Left ventricle myocardium inferior (tissue), 1 donor: ENCODE measurements at regions not wholly inside any gene's neighbourhood (a gene's known extent, or its start where the extent isn't known, plus 50 kb on each side); places are given as distances from the start of the nearest gene placed in this dataset.

ENCODE experiments used
- DNase-seq: peaks from one replicate; pipeline ENCODE4 v3.0.0-alpha.2; 2020
- H3K27ac ChIP-seq: fragments of 200-600 bp; replicated peaks from 2 replicates; pipeline ENCODE4 v1.8.0; 2021
- H3K27me3 ChIP-seq: fragments of 200-600 bp; 2 replicates; pipeline ENCODE4 v1.8.0; 2021; ENCODE audit warnings: low read depth
- H3K36me3 ChIP-seq: fragments of 200-600 bp; 2 replicates; pipeline ENCODE4 v1.8.0; 2021
- H3K4me1 ChIP-seq: fragments of 200-600 bp; 2 replicates; pipeline ENCODE4 v1.8.0; 2021
- H3K4me3 ChIP-seq: fragments of 200-600 bp; 2 replicates; pipeline ENCODE4 v1.8.0; 2021; ENCODE audit warnings: mild to moderate bottlenecking, moderate library complexity
- H3K9me3 ChIP-seq: fragments of 200-600 bp; replicated peaks from 2 replicates; pipeline ENCODE4 v1.8.0; 2021
- intact Hi-C: fragments of 100-400 bp; cut with micrococcal nuclease; formaldehyde crosslinking; loops from one replicate; pipeline ENCODE4 v1.11.0; 2022
- TF ChIP-seq, protein P1 (sequence below): fragments of 200-600 bp; IDR thresholded peaks from 2 replicates; pipeline ENCODE4 v1.8.0; 2021; ENCODE audit warnings: antibody characterized with exemption, mild to moderate bottlenecking, borderline replicate concordance
- donor health status: DM: no; HTN: yes; CAD: no; lungs with severe emphysema.

DNA sequence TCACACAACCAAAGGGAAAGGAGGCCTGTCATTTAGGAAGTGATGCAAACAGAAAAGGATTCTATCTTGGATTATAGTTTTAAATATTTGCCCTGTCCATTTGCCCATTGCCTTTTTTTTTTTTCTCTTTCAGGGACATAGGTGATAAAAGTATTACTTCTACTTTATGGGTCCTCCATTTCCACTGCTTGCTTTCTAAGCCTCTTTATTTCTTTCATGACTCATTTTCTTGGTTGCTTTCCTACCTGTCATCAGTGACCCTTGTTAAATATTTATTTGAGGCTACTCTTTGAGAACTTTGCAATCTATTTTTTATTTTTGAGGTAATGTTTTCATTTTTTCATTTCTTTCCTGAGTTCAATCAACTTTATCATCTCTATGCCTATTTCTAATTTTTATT lies 522.9 kb upstream of the ARRDC3 start:
- no peaks in the 10 kb centered on the region for H3K4me1 ChIP-seq
- intact Hi-C loops: no loop called here
- no peaks in the 10 kb centered on the region for H3K9me3 ChIP-seq
- no peak for DNase-seq
- H3K36me3 ChIP-seq: no peaks in the 10 kb centered on the region
- TF ChIP-seq, protein P1, sequence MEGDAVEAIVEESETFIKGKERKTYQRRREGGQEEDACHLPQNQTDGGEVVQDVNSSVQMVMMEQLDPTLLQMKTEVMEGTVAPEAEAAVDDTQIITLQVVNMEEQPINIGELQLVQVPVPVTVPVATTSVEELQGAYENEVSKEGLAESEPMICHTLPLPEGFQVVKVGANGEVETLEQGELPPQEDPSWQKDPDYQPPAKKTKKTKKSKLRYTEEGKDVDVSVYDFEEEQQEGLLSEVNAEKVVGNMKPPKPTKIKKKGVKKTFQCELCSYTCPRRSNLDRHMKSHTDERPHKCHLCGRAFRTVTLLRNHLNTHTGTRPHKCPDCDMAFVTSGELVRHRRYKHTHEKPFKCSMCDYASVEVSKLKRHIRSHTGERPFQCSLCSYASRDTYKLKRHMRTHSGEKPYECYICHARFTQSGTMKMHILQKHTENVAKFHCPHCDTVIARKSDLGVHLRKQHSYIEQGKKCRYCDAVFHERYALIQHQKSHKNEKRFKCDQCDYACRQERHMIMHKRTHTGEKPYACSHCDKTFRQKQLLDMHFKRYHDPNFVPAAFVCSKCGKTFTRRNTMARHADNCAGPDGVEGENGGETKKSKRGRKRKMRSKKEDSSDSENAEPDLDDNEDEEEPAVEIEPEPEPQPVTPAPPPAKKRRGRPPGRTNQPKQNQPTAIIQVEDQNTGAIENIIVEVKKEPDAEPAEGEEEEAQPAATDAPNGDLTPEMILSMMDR: no peak
- H3K27me3 ChIP-seq: no peaks in the 10 kb centered on the region
- no peak overlapping the region for H3K27ac ChIP-seq
- H3K4me3 ChIP-seq: no peak overlapping the region

DNA sequence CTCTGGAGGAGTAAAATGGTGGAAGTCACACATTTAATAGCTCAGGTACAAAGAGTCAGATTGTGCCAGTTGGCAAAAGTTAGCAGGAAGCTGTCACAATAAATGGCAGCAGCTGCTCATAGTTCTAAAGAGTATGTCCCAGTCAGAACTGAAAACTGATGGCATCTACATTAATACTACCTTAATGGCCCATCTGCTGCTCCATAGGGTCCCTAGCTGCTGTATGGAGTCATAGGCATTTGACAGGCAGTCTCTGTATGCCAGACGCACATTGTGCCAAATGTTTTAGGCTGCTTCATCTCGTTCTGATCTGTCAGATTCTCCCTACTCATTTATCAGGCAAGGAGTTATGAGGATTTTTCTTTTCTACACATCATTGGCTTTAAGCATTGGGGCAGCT lies 515.8 kb upstream of the ARRDC3 start:
- H3K4me1 ChIP-seq: no peaks in the 10 kb centered on the region
- intact Hi-C loops: no loop called here
- H3K9me3 ChIP-seq: no peaks in the 10 kb centered on the region
- no peak overlapping the region for H3K27ac ChIP-seq
- no peaks in the 10 kb centered on the region for H3K36me3 ChIP-seq
- H3K27me3 ChIP-seq: no peaks in the 10 kb centered on the region
- TF ChIP-seq, protein P1: no peak
- no peak overlapping the region for H3K4me3 ChIP-seq
- no peak for DNase-seq

DNA sequence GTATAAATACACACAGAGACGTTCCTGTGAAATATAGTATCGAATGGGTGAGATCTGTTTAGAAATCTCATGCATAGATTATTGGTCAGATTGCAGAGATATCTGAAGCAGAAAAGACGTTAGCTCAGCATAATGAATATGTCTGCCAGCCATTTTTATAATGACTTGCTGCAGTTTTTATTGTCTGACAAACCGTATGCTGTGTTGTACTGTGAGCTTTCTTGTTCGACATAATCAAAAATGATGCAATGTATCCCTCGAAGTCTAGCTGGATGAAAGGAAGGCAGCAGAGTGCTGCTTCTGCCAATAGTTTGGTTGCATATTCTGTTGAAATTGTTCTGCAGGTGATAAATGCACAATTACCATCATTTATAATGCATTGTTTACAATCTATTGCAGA lies 514.9 kb upstream of the ARRDC3 start:
- Histone ChIP-seq H3K4me3 (no peak overlapping the region), H3K27ac (no peak overlapping the region), H3K9me3 (no peaks in the 10 kb centered on the region), H3K4me1 (no peaks in the 10 kb centered on the region), H3K27me3 (no peaks in the 10 kb centered on the region), H3K36me3 (no peaks in the 10 kb centered on the region)
- TF ChIP-seq, protein P1: no peak
- DNase-seq: no peak
- intact Hi-C loops: no loop called here

DNA sequence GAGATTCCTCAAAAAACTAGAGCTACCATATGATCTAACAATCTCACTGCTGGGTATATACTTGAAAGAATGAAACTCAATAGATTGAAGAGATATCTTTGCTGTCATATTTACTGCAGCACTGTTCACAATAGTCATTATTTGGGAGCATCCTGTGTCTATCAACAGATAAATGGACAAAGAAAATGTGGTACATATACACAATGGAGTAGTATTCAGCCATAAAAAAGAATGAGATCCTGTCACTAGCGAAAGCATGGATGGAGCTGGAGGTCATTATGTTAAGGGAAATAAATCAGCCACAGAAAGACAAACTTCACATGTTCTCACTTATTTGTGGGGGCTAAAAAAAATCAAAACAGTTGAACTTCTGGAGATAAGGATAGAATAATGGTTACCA lies 505.7 kb upstream of the ARRDC3 start:
- H3K4me3 ChIP-seq: no peak overlapping the region
- DNase-seq: no peak
- H3K4me1 ChIP-seq: no peaks in the 10 kb centered on the region
- H3K27me3 ChIP-seq: no peaks in the 10 kb centered on the region
- intact Hi-C loops: no loop called here
- H3K36me3 ChIP-seq: no peaks in the 10 kb centered on the region
- TF ChIP-seq, protein P1: no peak
- H3K27ac ChIP-seq: no peak overlapping the region
- peaks cover 8% of the 10 kb centered on the region for H3K9me3 ChIP-seq

DNA sequence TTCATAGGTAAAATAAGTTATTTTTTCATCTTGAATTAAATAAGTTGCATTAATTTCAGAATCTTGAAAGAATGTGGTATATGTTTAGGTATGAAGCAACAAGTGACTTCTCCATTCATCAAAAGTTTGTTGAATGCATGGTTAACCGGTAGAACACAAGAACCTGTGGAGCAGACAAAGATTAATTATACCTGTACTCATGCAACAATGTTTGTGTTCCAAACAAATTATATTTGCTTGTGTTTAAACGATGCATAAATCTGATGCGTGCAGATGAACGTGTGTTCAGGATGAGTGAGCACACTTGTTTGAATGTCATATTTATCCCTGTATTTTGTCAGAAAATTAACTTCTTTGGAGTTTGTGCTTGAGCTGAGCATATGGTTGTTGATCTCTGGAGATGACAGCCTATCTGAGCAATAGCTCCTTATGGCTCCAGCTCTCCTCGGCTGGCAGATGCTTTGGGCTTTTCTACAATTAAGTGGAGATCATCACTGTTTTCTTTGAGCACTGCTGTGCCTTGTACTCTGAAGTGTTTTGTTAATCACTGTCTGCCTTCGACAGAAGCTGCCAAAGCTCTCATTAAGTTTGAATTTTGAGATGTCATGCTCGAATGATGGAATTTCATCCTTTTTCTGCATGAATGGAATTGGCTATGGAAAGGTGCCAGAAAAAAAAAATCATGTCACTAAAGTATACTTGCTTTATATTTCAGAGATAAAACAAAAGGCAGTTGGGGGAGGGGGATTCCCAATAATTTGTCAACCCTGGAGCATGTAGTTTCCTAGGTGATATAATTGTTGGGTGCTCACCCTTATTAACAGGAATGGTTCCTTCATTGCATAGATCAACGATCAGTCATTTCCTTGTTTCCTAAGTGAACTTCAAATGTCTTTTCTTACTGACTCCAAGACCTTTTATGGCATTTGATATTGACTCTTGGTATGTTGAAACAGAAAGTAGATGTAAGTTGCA lies 502.5 kb upstream of the ARRDC3 start:
- H3K9me3 ChIP-seq: peaks cover 5% of the 10 kb centered on the region
- no peak overlapping the region for H3K27ac ChIP-seq
- H3K36me3 ChIP-seq: no peaks in the 10 kb centered on the region
- H3K4me3 ChIP-seq: no peak overlapping the region
- no peak for DNase-seq
- intact Hi-C loops: no loop called here
- no peaks in the 10 kb centered on the region for H3K4me1 ChIP-seq
- no peaks in the 10 kb centered on the region for H3K27me3 ChIP-seq
- TF ChIP-seq, protein P1: no peak
